Transverse colon (tissue), 4 donors: ENCODE measurements at regions not wholly inside any gene's neighbourhood (a gene's known extent, or its start where the extent isn't known, plus 50 kb on each side); places are given as distances from the start of the nearest gene placed in this dataset.

Experiments used
- CTCF ChIP-seq, 5 experiments: fragments of 200-600 bp in 3 of 5; fragments of 450-650 bp in 2 of 5; sonication (generic) in 3 of 5; IDR thresholded peaks; 1 replicate in 2 of 5; 2 replicates in 3 of 5; pipeline ENCODE4 v1.5.1; 2016 to 2017; ENCODE audit warnings: antibody characterized with exemption in 5 of 5, inconsistent platforms in 3 of 5, mild to moderate bottlenecking in 2 of 5, moderate library complexity in 1 of 5
- EP300 ChIP-seq: sonication (generic); formaldehyde crosslinking; IDR thresholded peaks from one replicate; pipeline ENCODE4 v1.6.1; 2017; ENCODE audit warnings: antibody characterized with exemption, low read depth
- POLR2A ChIP-seq: fragments of 450-650 bp; IDR thresholded peaks from one replicate; pipeline ENCODE4 v1.6.1; 2016; ENCODE audit warnings: antibody characterized with exemption, mild to moderate bottlenecking, moderate library complexity
- POLR2AphosphoS5 ChIP-seq, 3 donors: sonication (generic); formaldehyde crosslinking; IDR thresholded peaks; one replicate each; pipeline ENCODE4 v1.6.1; 2016; ENCODE audit warnings: antibody characterized with exemption in 3 of 3

GRCh38 chr6:117138920-117139319 is 126.4 kb upstream of the VGLL2 start:
- TF ChIP-seq POLR2AphosphoS5 (IDR thresholded peaks at IDR 0.05) (peak in 1 of 3 donors; percentile 40), EP300 (no peak), CTCF (IDR thresholded peaks at IDR 0.05) (no peak), POLR2A (no peak)
